Epithelial cell of prostate (primary cell): ENCODE measurements at regions not wholly inside any gene's neighbourhood (a gene's known extent, or its start where the extent isn't known, plus 50 kb on each side); places are given as distances from the start of the nearest gene placed in this dataset.

Experiments
- DNase-seq: peaks from one replicate; pipeline ENCODE4 v3.0.0-alpha.2; 2011; ENCODE audit warnings: low read depth, low spot score
- H3K27ac ChIP-seq: fragments of 450-650 bp; 2 replicates; pipeline ENCODE4 v1.5.1; 2017; ENCODE audit warnings: mild to moderate bottlenecking

- peak overlapping the region; percentile 68 for H3K27ac ChIP-seq
- DNase-seq = no peak
These were observed 52.0 kb upstream of the ULK4 start for GRCh38 chr3:42013691-42014457.

- H3K27ac ChIP-seq = peak overlapping the region; percentile 68
- no peak for DNase-seq
These were observed 51.2 kb upstream of the ULK4 start for GRCh38 chr3:42012935-42013690.

GRCh38 chr3:42012383-42012934 is 50.6 kb upstream of the ULK4 start:
- peak overlapping the region; percentile 68 for H3K27ac ChIP-seq
- DNase-seq = no peak
